HG02759 (cell line): ENCODE measurements at regions not wholly inside any gene's neighbourhood (a gene's known extent, or its start where the extent isn't known, plus 50 kb on each side); places are given as distances from the start of the nearest gene placed in this dataset.
"Not testable (repeated sequence)": the region's sequence is repeated elsewhere in the genome, so short reads cannot be mapped to it uniquely, and the experiment has no call there.

ENCODE experiments used
- ATAC-seq: cut with Tn5 transposase; IDR thresholded peaks from one replicate; pipeline ENCODE4 v1.9.1; 2021; ENCODE audit warnings: mild to moderate bottlenecking, moderate library complexity; ENCODE audit not compliant: unreplicated experiment

GRCh38 chr5:12667818-12668217, 763.6 kb upstream of the CTNND2 start:
- not testable (repeated sequence) for ATAC-seq

GRCh38 chr5:12665772-12666171, 761.5 kb upstream of the CTNND2 start:
- ATAC-seq = not testable (repeated sequence)

- no peak for ATAC-seq
These were observed 758.5 kb upstream of the CTNND2 start for GRCh38 chr5:12662545-12663314.

- no peak for ATAC-seq
These were observed 757.5 kb upstream of the CTNND2 start for GRCh38 chr5:12661617-12662370.

- ATAC-seq = not testable (repeated sequence)
These were observed 756.2 kb upstream of the CTNND2 start for GRCh38 chr5:12660279-12661107.

GRCh38 chr5:12659686-12660085, 755.4 kb upstream of the CTNND2 start:
- no peak for ATAC-seq

GRCh38 chr5:12658871-12659446, 754.7 kb upstream of the CTNND2 start:
- ATAC-seq = no peak

- ATAC-seq = not testable (repeated sequence)
These were observed 753.7 kb upstream of the CTNND2 start for GRCh38 chr5:12657914-12658474.

- ATAC-seq = no peak
These were observed 751.4 kb upstream of the CTNND2 start for GRCh38 chr5:12655675-12656074.

- no peak for ATAC-seq
These were observed 748.0 kb upstream of the CTNND2 start for GRCh38 chr5:12652201-12652600.

GRCh38 chr5:12648558-12648957, 744.3 kb upstream of the CTNND2 start:
- no peak for ATAC-seq

GRCh38 chr5:12647613-12648012, 743.4 kb upstream of the CTNND2 start:
- ATAC-seq = no peak

GRCh38 chr5:12645582-12645981, 741.3 kb upstream of the CTNND2 start:
- no peak for ATAC-seq

GRCh38 chr5:12636209-12636608, 732.0 kb upstream of the CTNND2 start:
- ATAC-seq = no peak

- ATAC-seq = no peak
These were observed 722.3 kb upstream of the CTNND2 start for GRCh38 chr5:12626556-12626955.

- no peak for ATAC-seq
These were observed 721.5 kb upstream of the CTNND2 start for GRCh38 chr5:12625667-12626263.

GRCh38 chr5:12624776-12625560, 720.7 kb upstream of the CTNND2 start:
- ATAC-seq = no peak

GRCh38 chr5:12623408-12623807, 719.2 kb upstream of the CTNND2 start:
- ATAC-seq = no peak

- ATAC-seq = no peak
These were observed 711.8 kb upstream of the CTNND2 start for GRCh38 chr5:12616093-12616492.
